ENCODE measurements at regions not wholly inside any gene's neighbourhood (a gene's known extent, or its start where the extent isn't known, plus 50 kb on each side); places are given as distances from the start of the nearest gene placed in this dataset.

DNA sequence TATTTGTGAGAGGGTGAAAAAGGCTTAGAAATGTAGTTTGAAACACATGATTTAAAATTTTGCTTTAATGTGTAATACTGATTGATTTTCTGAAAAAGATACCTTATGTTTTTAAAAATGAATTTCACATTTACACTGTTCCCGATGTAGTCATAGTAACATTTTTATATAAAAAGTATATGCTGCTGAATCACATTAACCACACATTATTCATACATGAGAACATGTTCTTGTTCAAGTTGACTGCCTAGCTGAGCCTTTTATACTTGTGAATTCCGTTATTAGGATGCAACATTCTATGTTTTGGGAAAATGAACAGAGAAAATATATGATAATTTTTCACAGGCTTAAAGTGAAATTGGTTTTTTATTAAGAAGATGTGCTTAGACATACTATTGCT, 461.1 kb upstream of the NUDT12 start:
- no peak for ATAC-seq
- TF ChIP-seq TOX (CRISPR knock-in tag; IDR thresholded peaks at IDR 0.05; ENCODE audit: borderline replicate concordance) (no peak), OSR1 (CRISPR knock-in tag; IDR thresholded peaks at IDR 0.05) (no peak), CSDC2 (CRISPR knock-in tag; IDR thresholded peaks at IDR 0.05) (no peak), ZNF565 (CRISPR knock-in tag; conservative IDR thresholded peaks at IDR 0.05; ENCODE audit: low read depth) (no peak), GLIS3 (CRISPR knock-in tag; IDR thresholded peaks at IDR 0.05) (no peak), TCF4 (CRISPR knock-in tag; IDR thresholded peaks at IDR 0.05; ENCODE audit: borderline replicate concordance) (no peak), ZFP3 (CRISPR knock-in tag; IDR thresholded peaks at IDR 0.05) (no peak), ZFP30 (CRISPR knock-in tag; IDR thresholded peaks at IDR 0.05) (no peak), RARB (CRISPR knock-in tag; IDR thresholded peaks at IDR 0.05) (no peak), ZNF8 (CRISPR knock-in tag; IDR thresholded peaks at IDR 0.05) (no peak), ESRRG (CRISPR knock-in tag; IDR thresholded peaks at IDR 0.05) (no peak), ZNF70 (CRISPR knock-in tag; IDR thresholded peaks at IDR 0.05) (no peak), ZC3H10 (CRISPR knock-in tag; IDR thresholded peaks at IDR 0.05) (no peak)
- TF ChIP-seq, protein P1, sequence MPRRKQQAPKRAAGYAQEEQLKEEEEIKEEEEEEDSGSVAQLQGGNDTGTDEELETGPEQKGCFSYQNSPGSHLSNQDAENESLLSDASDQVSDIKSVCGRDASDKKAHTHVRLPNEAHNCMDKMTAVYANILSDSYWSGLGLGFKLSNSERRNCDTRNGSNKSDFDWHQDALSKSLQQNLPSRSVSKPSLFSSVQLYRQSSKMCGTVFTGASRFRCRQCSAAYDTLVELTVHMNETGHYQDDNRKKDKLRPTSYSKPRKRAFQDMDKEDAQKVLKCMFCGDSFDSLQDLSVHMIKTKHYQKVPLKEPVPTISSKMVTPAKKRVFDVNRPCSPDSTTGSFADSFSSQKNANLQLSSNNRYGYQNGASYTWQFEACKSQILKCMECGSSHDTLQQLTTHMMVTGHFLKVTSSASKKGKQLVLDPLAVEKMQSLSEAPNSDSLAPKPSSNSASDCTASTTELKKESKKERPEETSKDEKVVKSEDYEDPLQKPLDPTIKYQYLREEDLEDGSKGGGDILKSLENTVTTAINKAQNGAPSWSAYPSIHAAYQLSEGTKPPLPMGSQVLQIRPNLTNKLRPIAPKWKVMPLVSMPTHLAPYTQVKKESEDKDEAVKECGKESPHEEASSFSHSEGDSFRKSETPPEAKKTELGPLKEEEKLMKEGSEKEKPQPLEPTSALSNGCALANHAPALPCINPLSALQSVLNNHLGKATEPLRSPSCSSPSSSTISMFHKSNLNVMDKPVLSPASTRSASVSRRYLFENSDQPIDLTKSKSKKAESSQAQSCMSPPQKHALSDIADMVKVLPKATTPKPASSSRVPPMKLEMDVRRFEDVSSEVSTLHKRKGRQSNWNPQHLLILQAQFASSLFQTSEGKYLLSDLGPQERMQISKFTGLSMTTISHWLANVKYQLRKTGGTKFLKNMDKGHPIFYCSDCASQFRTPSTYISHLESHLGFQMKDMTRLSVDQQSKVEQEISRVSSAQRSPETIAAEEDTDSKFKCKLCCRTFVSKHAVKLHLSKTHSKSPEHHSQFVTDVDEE (CRISPR knock-in tag; IDR thresholded peaks at IDR 0.05) = no peak
- TF ChIP-seq, protein P2, sequence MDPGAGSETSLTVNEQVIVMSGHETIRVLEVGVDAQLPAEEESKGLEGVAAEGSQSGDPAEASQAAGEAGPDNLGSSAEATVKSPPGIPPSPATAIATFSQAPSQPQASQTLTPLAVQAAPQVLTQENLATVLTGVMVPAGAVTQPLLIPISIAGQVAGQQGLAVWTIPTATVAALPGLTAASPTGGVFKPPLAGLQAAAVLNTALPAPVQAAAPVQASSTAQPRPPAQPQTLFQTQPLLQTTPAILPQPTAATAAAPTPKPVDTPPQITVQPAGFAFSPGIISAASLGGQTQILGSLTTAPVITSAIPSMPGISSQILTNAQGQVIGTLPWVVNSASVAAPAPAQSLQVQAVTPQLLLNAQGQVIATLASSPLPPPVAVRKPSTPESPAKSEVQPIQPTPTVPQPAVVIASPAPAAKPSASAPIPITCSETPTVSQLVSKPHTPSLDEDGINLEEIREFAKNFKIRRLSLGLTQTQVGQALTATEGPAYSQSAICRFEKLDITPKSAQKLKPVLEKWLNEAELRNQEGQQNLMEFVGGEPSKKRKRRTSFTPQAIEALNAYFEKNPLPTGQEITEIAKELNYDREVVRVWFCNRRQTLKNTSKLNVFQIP (CRISPR knock-in tag; IDR thresholded peaks at IDR 0.05; ENCODE audit: borderline replicate concordance, low read depth) = no peak
- TF ChIP-seq, protein P3, sequence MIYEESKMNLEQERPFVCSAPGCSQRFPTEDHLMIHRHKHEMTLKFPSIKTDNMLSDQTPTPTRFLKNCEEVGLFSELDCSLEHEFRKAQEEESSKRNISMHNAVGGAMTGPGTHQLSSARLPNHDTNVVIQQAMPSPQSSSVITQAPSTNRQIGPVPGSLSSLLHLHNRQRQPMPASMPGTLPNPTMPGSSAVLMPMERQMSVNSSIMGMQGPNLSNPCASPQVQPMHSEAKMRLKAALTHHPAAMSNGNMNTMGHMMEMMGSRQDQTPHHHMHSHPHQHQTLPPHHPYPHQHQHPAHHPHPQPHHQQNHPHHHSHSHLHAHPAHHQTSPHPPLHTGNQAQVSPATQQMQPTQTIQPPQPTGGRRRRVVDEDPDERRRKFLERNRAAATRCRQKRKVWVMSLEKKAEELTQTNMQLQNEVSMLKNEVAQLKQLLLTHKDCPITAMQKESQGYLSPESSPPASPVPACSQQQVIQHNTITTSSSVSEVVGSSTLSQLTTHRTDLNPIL (CRISPR knock-in tag; IDR thresholded peaks at IDR 0.05; ENCODE audit: low read depth) = no peak
- TF ChIP-seq, protein P4, sequence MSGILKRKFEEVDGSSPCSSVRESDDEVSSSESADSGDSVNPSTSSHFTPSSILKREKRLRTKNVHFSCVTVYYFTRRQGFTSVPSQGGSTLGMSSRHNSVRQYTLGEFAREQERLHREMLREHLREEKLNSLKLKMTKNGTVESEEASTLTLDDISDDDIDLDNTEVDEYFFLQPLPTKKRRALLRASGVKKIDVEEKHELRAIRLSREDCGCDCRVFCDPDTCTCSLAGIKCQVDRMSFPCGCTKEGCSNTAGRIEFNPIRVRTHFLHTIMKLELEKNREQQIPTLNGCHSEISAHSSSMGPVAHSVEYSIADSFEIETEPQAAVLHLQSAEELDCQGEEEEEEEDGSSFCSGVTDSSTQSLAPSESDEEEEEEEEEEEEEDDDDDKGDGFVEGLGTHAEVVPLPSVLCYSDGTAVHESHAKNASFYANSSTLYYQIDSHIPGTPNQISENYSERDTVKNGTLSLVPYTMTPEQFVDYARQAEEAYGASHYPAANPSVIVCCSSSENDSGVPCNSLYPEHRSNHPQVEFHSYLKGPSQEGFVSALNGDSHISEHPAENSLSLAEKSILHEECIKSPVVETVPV (CRISPR knock-in tag; IDR thresholded peaks at IDR 0.05) = no peak

DNA sequence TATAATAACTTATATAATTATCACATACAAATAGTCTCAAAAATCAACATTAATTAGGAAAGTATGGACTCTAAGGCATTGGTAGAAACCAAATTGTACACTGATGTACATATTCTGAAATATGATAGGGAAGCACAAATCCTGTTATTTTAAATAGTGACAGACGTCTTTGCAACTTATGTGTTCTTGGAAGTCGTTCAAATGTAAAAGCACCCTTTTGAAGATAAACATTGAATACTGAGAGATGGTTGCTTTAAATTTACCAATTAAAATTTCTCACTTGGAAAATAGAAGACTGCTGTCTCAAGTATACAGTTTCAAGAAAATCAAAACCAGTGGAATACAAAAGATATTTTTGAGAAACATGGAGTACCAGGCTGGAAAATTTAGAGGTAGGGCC, 457.4 kb upstream of the NUDT12 start:
- ATAC-seq = no peak
- TF ChIP-seq RARB (CRISPR knock-in tag; IDR thresholded peaks at IDR 0.05) = no peak
- no peak for TF ChIP-seq PPARA (CRISPR knock-in tag; IDR thresholded peaks at IDR 0.05; ENCODE audit: borderline replicate concordance)
- no peak for TF ChIP-seq ZNF8 (CRISPR knock-in tag; IDR thresholded peaks at IDR 0.05)
- TF ChIP-seq, protein P2 (CRISPR knock-in tag; IDR thresholded peaks at IDR 0.05; ENCODE audit: borderline replicate concordance, low read depth) = no peak
- TF ChIP-seq, protein P4 (CRISPR knock-in tag; IDR thresholded peaks at IDR 0.05) = no peak
- no peak for TF ChIP-seq ZFP3 (CRISPR knock-in tag; IDR thresholded peaks at IDR 0.05)
- no peak for TF ChIP-seq ISL1 (CRISPR knock-in tag; IDR thresholded peaks at IDR 0.05)
- TF ChIP-seq SNAI2 (CRISPR knock-in tag; IDR thresholded peaks at IDR 0.05) = no peak
- no peak for TF ChIP-seq OSR1 (CRISPR knock-in tag; IDR thresholded peaks at IDR 0.05)
- no peak for TF ChIP-seq BACH2 (CRISPR knock-in tag; IDR thresholded peaks at IDR 0.05; ENCODE audit: borderline replicate concordance)
- TF ChIP-seq ZNF565 (CRISPR knock-in tag; conservative IDR thresholded peaks at IDR 0.05; ENCODE audit: low read depth) = no peak
- TF ChIP-seq, protein P3 (CRISPR knock-in tag; IDR thresholded peaks at IDR 0.05; ENCODE audit: low read depth) = no peak
- no peak for TF ChIP-seq ZC3H10 (CRISPR knock-in tag; IDR thresholded peaks at IDR 0.05)
- TF ChIP-seq ZFP30 (CRISPR knock-in tag; IDR thresholded peaks at IDR 0.05) = no peak
- TF ChIP-seq GLIS3 (CRISPR knock-in tag; IDR thresholded peaks at IDR 0.05) = no peak
- TF ChIP-seq CSDC2 (CRISPR knock-in tag; IDR thresholded peaks at IDR 0.05) = no peak
- TF ChIP-seq TOX (CRISPR knock-in tag; IDR thresholded peaks at IDR 0.05; ENCODE audit: borderline replicate concordance) = no peak
